ENCODE measurements at regions not wholly inside any gene's neighbourhood (a gene's known extent, or its start where the extent isn't known, plus 50 kb on each side); places are given as distances from the start of the nearest gene placed in this dataset.

DNA sequence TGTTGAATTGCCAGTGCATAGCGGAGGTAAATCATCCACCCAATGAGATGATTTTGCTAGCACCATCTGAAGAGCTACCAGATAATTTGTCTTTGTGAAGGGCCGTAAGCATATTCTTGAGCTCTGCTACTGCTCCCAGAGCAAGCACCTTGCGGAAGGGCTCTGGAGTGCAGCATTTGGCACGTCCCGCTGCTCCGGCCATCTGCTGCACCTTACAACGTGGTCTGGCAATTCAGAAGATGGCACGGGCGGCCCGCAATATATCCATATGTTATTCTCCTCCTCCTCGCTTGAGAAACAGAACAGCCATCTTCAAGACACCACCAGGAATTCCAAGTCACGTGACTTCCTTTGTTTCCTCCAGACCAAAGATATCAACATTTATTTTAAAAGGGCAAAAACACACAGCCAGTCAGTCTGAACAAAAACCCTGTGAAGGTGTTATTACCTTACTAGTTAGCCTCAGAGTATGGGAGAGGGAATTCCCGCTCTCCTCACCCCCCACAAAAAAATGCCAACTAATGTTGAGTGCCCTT, 1095.7 kb upstream of the TENM3 start:
- no peaks in the 10 kb centered on the region for H3K4me1 ChIP-seq (ENCODE audit: insufficient read depth, low read length)
- H3K27me3 ChIP-seq (ENCODE audit: insufficient read depth, low read length) = no peaks in the 10 kb centered on the region
- H3K9me3 ChIP-seq (ENCODE audit: low read depth, low read length) = no peaks in the 10 kb centered on the region
- no peak overlapping the region for H3K4me3 ChIP-seq (ENCODE audit: low read length)

DNA sequence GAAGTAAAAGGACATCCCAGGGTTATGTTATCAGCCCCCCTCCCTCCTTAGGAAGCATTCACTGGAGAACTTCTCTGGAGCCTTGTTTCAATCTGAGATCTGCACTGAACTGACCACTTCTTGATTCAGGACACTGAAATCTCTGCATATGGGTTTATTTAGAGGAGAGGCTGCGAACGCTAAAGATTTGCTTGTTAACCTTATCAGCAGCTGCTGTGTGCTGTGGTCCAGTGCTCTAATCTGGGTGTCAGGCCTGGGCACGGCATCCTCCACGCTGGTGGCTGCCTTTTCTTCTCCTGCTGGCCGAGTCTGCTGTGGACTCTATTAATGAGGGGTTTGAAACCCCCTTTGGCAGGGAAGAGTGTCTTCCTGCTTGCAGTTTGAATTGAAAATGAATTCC, 1094.7 kb upstream of the TENM3 start:
- H3K9me3 ChIP-seq (ENCODE audit: low read depth, low read length) = no peaks in the 10 kb centered on the region
- no peak overlapping the region for H3K4me3 ChIP-seq (ENCODE audit: low read length)
- H3K4me1 ChIP-seq (ENCODE audit: insufficient read depth, low read length) = no peaks in the 10 kb centered on the region
- no peaks in the 10 kb centered on the region for H3K27me3 ChIP-seq (ENCODE audit: insufficient read depth, low read length)

DNA sequence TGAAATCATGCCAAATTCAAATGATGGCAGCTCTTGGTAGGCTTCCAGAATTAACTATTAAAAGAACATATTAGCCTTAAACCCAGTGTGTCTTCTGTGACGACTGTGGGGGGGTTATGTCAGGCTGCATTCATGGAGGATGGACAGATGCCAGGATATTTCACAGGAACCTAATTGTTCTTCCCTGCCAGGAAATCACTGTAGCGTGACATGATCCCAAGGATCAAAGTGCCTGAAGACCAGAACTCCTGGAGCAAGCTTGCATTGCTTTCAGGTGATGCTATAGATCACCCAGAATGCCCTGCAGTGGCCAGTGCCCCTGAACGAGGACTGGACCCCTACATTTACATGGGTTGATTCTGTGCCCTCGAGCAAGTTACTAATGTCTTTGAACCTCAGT, 1093.0 kb upstream of the TENM3 start:
- Histone ChIP-seq H3K4me3 (ENCODE audit: low read length) (no peak overlapping the region), H3K9me3 (ENCODE audit: low read depth, low read length) (no peaks in the 10 kb centered on the region), H3K27me3 (ENCODE audit: insufficient read depth, low read length) (no peaks in the 10 kb centered on the region), H3K4me1 (ENCODE audit: insufficient read depth, low read length) (no peaks in the 10 kb centered on the region)

DNA sequence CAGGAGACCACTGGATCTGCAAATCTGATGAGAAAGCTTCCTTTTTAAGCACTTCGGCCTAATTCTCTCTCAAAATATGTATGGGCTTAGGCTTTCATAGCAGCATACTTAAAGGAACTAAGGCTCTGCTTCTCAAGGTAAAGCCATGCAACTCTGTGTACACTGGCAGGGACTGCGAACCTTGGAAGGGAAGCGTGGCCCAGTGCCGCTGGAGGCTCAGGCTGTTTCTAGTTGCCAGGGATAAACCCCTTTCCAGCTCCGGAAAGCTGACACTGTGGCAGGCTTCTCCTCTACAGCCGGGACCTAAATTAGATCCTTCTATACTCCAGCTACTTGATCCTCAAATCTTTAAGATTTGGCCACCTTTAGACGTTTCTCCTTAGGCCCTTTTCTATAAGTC, 1091.3 kb upstream of the TENM3 start:
- Histone ChIP-seq H3K4me1 (ENCODE audit: insufficient read depth, low read length) (no peaks in the 10 kb centered on the region), H3K4me3 (ENCODE audit: low read length) (no peak overlapping the region), H3K9me3 (ENCODE audit: low read depth, low read length) (no peaks in the 10 kb centered on the region), H3K27me3 (ENCODE audit: insufficient read depth, low read length) (no peaks in the 10 kb centered on the region)

DNA sequence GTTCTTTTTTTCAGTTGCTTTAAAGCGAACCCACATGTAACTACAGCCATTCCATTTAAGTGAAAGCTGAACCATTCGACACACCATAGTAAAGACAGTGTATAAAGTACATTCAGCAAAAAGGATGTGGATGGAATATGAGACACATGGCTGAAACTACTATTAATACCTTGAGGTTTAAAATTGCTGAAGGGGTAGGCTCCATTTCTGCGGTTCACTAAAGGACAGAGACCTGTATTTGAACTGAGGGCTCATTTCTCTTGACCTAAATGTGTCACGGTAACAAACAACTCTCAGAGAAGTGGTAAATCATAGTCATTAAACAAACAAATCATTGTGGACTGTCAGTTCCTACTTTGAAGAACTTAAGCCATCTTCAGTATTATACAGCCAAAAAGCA, 1085.6 kb upstream of the TENM3 start:
- no peaks in the 10 kb centered on the region for H3K27me3 ChIP-seq (ENCODE audit: insufficient read depth, low read length)
- H3K9me3 ChIP-seq (ENCODE audit: low read depth, low read length) = no peaks in the 10 kb centered on the region
- no peak overlapping the region for H3K4me3 ChIP-seq (ENCODE audit: low read length)
- H3K4me1 ChIP-seq (ENCODE audit: insufficient read depth, low read length) = no peaks in the 10 kb centered on the region

DNA sequence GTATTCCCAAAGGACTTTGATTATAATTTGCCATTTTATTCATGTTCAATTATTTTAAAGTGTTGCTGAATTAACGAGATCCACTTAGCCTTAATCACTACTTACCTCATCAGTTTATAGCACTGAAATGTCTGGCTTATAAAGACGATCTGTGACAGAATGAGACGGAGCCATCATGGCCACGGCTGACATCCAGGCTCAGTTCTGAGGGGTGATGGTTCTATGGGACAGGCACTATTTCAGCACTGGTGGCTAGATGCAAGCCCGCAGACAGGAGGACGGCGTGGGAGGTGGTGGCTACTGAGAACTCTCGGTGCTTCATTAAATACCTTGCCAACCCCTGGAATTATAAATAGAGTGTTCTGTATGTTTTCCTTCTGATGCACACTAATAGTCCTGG, 1084.2 kb upstream of the TENM3 start:
- H3K4me3 ChIP-seq (ENCODE audit: low read length) = no peak overlapping the region
- no peaks in the 10 kb centered on the region for H3K4me1 ChIP-seq (ENCODE audit: insufficient read depth, low read length)
- no peaks in the 10 kb centered on the region for H3K27me3 ChIP-seq (ENCODE audit: insufficient read depth, low read length)
- H3K9me3 ChIP-seq (ENCODE audit: low read depth, low read length) = no peaks in the 10 kb centered on the region

DNA sequence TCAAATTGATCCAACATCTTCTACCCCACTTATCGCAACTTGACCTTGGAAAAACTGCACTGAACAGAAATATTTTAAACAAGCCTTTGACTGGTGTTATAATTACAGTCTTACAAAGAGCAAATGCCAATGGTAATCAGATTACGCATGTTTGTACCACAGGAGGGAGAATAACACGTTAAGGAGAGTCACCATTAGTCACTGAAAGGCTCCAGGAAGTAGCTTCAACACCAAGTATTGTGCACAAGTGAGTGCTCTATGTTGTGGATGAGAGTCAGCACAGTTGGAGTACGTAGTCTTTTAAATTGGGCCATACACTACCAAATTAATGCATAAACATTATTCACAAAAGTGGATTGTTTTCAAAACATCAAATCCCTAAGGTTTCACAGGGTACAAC, 1081.5 kb upstream of the TENM3 start:
- no peak overlapping the region for H3K4me3 ChIP-seq (ENCODE audit: low read length)
- H3K27me3 ChIP-seq (ENCODE audit: insufficient read depth, low read length) = no peaks in the 10 kb centered on the region
- no peaks in the 10 kb centered on the region for H3K9me3 ChIP-seq (ENCODE audit: low read depth, low read length)
- H3K4me1 ChIP-seq (ENCODE audit: insufficient read depth, low read length) = no peaks in the 10 kb centered on the region

DNA sequence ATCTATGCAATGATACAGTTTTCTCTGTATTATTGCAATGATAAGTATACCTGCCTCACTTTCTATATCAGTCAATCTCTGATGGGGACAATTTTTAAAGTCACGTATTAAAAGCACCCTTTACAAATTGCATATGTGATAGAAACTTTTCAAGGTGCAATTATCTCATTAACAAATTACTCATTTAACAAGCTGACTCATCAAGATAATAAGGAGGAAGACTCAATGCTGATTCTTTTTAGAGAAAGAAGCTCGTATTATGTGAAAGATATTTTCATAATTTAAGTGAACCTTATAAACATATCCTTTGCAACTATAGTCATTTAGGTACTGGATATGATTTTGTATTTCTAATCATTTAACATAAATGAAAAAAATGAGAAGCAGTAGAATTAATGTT, 1080.9 kb upstream of the TENM3 start:
- no peak overlapping the region for H3K4me3 ChIP-seq (ENCODE audit: low read length)
- no peaks in the 10 kb centered on the region for H3K9me3 ChIP-seq (ENCODE audit: low read depth, low read length)
- no peaks in the 10 kb centered on the region for H3K27me3 ChIP-seq (ENCODE audit: insufficient read depth, low read length)
- H3K4me1 ChIP-seq (ENCODE audit: insufficient read depth, low read length) = no peaks in the 10 kb centered on the region

DNA sequence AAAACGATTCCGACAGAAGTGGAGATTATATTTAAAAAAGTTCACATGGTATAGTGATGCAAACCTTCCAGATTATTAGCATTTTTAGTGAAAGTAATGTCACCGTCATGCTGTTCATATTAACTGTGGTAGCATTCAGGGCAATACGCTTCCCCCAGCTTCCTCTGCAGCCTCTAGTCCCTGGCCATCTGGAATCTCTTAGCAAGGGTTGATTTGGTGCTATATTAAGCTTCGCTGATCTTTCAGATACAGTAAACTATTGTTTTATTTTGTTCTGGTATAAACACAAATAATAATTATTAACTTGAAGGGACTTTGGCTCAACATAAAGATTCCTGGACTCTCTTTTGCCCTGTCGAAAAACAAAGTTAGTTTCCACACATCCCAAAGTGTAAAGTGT, 1080.5 kb upstream of the TENM3 start:
- no peaks in the 10 kb centered on the region for H3K27me3 ChIP-seq (ENCODE audit: insufficient read depth, low read length)
- H3K4me3 ChIP-seq (ENCODE audit: low read length) = no peak overlapping the region
- no peaks in the 10 kb centered on the region for H3K4me1 ChIP-seq (ENCODE audit: insufficient read depth, low read length)
- H3K9me3 ChIP-seq (ENCODE audit: low read depth, low read length) = no peaks in the 10 kb centered on the region

DNA sequence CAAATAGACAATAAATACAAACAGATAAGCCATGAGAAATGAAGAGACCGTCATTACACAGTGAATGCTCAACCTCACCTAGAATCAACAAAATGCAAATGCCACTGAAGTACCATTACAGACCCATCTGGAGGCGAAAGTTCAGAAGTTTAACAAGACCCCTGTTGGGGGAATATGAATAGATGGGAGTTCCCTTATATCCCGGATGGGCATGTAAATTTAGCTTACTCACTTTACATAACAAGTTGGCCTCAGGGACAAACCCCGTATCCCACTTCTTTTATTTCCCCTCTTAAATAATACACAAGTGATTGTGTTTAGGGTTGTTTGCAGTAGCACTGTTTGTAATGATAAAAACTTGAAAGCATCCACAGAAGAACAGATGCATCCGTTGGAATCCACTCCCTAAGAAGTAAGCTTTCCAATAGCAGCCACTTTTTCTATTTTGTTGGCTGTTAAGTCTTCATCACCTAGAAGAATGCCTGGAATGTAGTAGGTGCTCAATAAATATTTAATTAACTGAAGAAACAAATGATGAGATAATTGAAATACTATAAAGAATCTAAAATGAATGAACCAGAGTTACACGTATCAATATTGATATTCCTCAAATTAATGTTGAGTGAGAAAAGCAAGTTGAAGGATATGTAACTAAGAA, 1076.3 kb upstream of the TENM3 start:
- no peak overlapping the region for H3K4me3 ChIP-seq (ENCODE audit: low read length)
- H3K27me3 ChIP-seq (ENCODE audit: insufficient read depth, low read length) = no peaks in the 10 kb centered on the region
- no peaks in the 10 kb centered on the region for H3K9me3 ChIP-seq (ENCODE audit: low read depth, low read length)
- H3K4me1 ChIP-seq (ENCODE audit: insufficient read depth, low read length) = no peaks in the 10 kb centered on the region

DNA sequence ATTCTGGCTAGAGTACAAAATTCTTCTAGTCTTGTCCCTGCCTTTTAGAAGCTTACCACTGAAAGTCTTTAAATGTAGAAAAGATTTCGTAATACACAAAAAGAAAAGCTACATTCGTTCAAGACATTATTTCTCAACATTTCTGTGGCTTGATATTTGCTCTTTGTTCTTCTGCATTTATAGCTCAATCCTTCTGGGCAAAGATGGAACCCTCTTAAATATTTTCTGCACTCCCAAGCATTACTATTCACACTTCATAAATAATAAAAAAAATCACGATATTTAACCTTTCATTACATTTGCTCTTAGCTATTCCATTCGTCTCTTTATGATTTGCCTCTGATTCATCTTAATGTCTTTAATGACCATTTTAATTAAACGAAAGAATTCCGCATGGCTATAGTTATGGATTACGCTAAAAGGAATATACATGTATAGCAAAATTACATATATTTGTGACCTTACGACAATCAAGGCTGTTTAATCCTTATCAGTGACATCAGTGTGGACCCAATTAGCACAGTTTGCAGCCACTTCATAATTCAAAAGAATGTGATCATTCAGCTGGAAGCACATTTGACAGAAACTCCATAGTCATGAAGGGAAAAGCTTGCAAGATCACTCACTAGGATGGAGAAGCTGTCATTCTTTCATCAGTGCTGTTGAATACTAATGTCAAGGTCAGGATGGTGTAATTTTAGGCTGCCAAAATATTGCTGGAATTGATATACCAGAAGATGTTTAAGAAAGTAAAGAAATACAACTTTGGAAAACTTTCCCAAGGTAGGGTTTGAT, 1075.0 kb upstream of the TENM3 start:
- Histone ChIP-seq H3K27me3 (ENCODE audit: insufficient read depth, low read length) (no peaks in the 10 kb centered on the region), H3K4me1 (ENCODE audit: insufficient read depth, low read length) (no peaks in the 10 kb centered on the region), H3K4me3 (ENCODE audit: low read length) (no peak overlapping the region), H3K9me3 (ENCODE audit: low read depth, low read length) (no peaks in the 10 kb centered on the region)

DNA sequence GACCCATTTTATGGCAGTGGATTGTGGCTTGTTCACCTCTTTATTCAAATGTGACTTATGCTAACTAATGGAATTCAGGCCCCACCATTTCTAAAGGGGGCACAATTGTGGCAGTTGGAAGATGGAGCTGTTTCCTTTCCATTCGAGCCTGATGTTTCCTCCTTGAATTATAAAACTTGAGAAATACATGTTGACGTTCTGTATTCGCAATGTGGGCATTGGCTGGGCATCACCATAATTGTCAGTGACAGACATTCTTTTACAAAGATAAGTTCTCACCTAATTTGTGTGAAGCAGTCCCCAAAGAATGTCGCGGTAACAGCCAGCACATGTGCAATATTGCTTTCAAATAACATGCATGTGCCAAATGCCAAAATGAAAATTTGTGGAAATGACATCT, 1070.2 kb upstream of the TENM3 start:
- Histone ChIP-seq H3K9me3 (ENCODE audit: low read depth, low read length) (no peaks in the 10 kb centered on the region), H3K4me3 (ENCODE audit: low read length) (no peak overlapping the region), H3K27me3 (ENCODE audit: insufficient read depth, low read length) (no peaks in the 10 kb centered on the region), H3K4me1 (ENCODE audit: insufficient read depth, low read length) (no peaks in the 10 kb centered on the region)

DNA sequence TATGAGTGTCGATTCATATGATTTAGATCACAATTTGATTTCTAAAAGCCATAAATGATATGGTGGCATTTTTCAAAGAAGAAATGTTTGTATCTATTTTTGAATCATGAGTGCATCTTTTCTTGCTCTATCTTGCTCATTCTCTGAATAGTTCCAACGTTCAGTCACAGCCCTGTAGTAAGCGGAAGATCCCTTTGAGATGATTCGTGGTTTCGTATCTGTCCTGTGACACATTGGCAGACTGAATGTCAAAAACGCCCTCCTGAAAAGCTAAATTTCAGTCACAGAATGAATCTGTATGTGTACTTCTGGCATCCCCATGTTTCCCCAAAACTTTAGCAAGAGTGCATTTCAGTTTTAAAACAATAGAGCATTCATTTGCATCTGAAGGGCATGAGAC, 1066.9 kb upstream of the TENM3 start:
- no peaks in the 10 kb centered on the region for H3K27me3 ChIP-seq (ENCODE audit: insufficient read depth, low read length)
- no peaks in the 10 kb centered on the region for H3K9me3 ChIP-seq (ENCODE audit: low read depth, low read length)
- H3K4me1 ChIP-seq (ENCODE audit: insufficient read depth, low read length) = no peaks in the 10 kb centered on the region
- H3K4me3 ChIP-seq (ENCODE audit: low read length) = no peak overlapping the region

DNA sequence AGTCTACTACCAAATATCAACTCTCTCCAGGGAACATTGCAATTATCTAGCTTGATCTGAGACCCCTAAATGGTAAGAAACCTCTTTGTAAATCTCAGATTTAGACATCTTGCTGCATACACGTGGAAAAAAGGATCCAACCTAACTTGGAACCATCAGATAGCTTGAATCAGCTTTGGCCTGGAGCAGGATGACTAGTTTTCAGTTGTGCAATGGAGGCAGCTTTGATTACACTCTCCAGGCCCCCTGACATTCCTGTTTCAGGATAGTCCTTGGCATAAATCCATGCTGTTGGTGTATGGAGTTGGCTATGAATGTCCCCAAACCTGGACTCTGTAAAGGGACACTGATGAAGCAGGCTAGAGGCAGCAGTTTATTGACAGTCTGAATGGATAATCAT, 1061.9 kb upstream of the TENM3 start:
- no peaks in the 10 kb centered on the region for H3K4me1 ChIP-seq (ENCODE audit: insufficient read depth, low read length)
- H3K27me3 ChIP-seq (ENCODE audit: insufficient read depth, low read length) = no peaks in the 10 kb centered on the region
- H3K4me3 ChIP-seq (ENCODE audit: low read length) = no peak overlapping the region
- H3K9me3 ChIP-seq (ENCODE audit: low read depth, low read length) = no peaks in the 10 kb centered on the region

DNA sequence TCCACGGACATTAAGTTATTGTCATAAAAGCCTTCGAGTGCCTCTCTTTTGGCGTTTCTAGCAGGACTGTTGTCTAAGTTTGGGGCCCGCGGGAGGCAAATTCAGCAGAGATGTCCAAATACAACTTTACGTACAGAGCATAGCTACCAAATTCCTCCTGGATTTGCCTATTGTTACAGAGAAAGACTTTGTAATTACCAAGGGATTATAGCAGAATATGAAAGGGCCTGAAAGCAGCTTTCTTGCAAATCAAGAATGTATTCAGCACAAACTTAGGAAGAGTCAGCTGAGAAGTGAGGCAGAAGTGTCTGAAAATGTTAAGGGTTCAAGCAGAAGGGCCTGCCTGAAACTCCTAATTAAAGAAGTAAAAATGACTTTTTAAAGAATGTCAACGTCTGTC, 1053.5 kb upstream of the TENM3 start:
- H3K9me3 ChIP-seq (ENCODE audit: low read depth, low read length) = no peaks in the 10 kb centered on the region
- H3K27me3 ChIP-seq (ENCODE audit: insufficient read depth, low read length) = no peaks in the 10 kb centered on the region
- no peak overlapping the region for H3K4me3 ChIP-seq (ENCODE audit: low read length)
- H3K4me1 ChIP-seq (ENCODE audit: insufficient read depth, low read length) = no peaks in the 10 kb centered on the region
